ENCODE measurements at regions not wholly inside any gene's neighbourhood (a gene's known extent, or its start where the extent isn't known, plus 50 kb on each side); places are given as distances from the start of the nearest gene placed in this dataset.

- H3K9me3 ChIP-seq (ENCODE audit: insufficient read depth, low read depth, low read length): no peaks in the 10 kb centered on the region
- H3K4me1 ChIP-seq (ENCODE audit: insufficient read depth, low read length): no peaks in the 10 kb centered on the region
- no peak overlapping the region for H3K4me3 ChIP-seq (ENCODE audit: insufficient read depth, low read depth, low read length)
- no peaks in the 10 kb centered on the region for H3K36me3 Mint-ChIP-seq (ENCODE audit: low read depth, unreplicated experiment)
- no peak overlapping the region for H3K27ac ChIP-seq (ENCODE audit: low read depth, low read length)
- H3K79me2 ChIP-seq (ENCODE audit: insufficient read depth, low read length): no peaks in the 10 kb centered on the region
- H3K9me3 Mint-ChIP-seq (ENCODE audit: unreplicated experiment): peaks cover 2% of the 10 kb centered on the region
- H4K20me1 ChIP-seq (ENCODE audit: insufficient read depth, low read length): no peaks in the 10 kb centered on the region
- H3K27me3 Mint-ChIP-seq (ENCODE audit: low read depth, unreplicated experiment): no peaks in the 10 kb centered on the region
- no peaks in the 10 kb centered on the region for H3K36me3 ChIP-seq (ENCODE audit: insufficient read depth, low read length)
- H3K4me1 Mint-ChIP-seq (ENCODE audit: low read depth, unreplicated experiment): no peaks in the 10 kb centered on the region
- no peak overlapping the region for H3K4me3 Mint-ChIP-seq (ENCODE audit: unreplicated experiment)
- H3K4me2 ChIP-seq (ENCODE audit: low read length): no peak overlapping the region
- no peak overlapping the region for H3K9ac ChIP-seq (ENCODE audit: low read length)
- H3K27ac Mint-ChIP-seq (ENCODE audit: unreplicated experiment): no peak overlapping the region
- no peak for FAIRE-seq
- no peak for DNase-seq (ENCODE audit: low read depth)
- no peak overlapping the region for H2AFZ ChIP-seq (ENCODE audit: low read depth, low read length)
- TF ChIP-seq EZH2 (IDR thresholded peaks at IDR 0.05; ENCODE audit: insufficient read depth, low read length) (no peak), CTCF (IDR thresholded peaks at IDR 0.05; ENCODE audit: insufficient read depth, low read depth, low read length) (no peak)
- no peaks in the 10 kb centered on the region for H3K27me3 ChIP-seq (ENCODE audit: insufficient read depth, low read length)
These were observed 793.8 kb upstream of the IGFBP3 start for GRCh38 chr7:46714904-46715303.

- Mint-ChIP-seq H3K27me3 (ENCODE audit: low read depth, unreplicated experiment) (no peaks in the 10 kb centered on the region), H3K9me3 (ENCODE audit: unreplicated experiment) (peaks cover 2% of the 10 kb centered on the region), H3K4me1 (ENCODE audit: low read depth, unreplicated experiment) (no peaks in the 10 kb centered on the region), H3K36me3 (ENCODE audit: low read depth, unreplicated experiment) (no peaks in the 10 kb centered on the region), H3K27ac (ENCODE audit: unreplicated experiment) (no peak overlapping the region), H3K4me3 (ENCODE audit: unreplicated experiment) (no peak overlapping the region)
- H3K4me2 ChIP-seq (ENCODE audit: low read length): no peak overlapping the region
- H3K4me1 ChIP-seq (ENCODE audit: insufficient read depth, low read length): no peaks in the 10 kb centered on the region
- no peaks in the 10 kb centered on the region for H3K79me2 ChIP-seq (ENCODE audit: insufficient read depth, low read length)
- FAIRE-seq: no peak
- no peaks in the 10 kb centered on the region for H4K20me1 ChIP-seq (ENCODE audit: insufficient read depth, low read length)
- DNase-seq (ENCODE audit: low read depth): no peak
- TF ChIP-seq EZH2 (IDR thresholded peaks at IDR 0.05; ENCODE audit: insufficient read depth, low read length) (no peak), CTCF (IDR thresholded peaks at IDR 0.05; ENCODE audit: insufficient read depth, low read depth, low read length) (no peak)
- H2AFZ ChIP-seq (ENCODE audit: low read depth, low read length): no peak overlapping the region
- no peaks in the 10 kb centered on the region for H3K36me3 ChIP-seq (ENCODE audit: insufficient read depth, low read length)
- no peaks in the 10 kb centered on the region for H3K27me3 ChIP-seq (ENCODE audit: insufficient read depth, low read length)
- H3K9ac ChIP-seq (ENCODE audit: low read length): no peak overlapping the region
- H3K9me3 ChIP-seq (ENCODE audit: insufficient read depth, low read depth, low read length): no peaks in the 10 kb centered on the region
- H3K27ac ChIP-seq (ENCODE audit: low read depth, low read length): no peak overlapping the region
- no peak overlapping the region for H3K4me3 ChIP-seq (ENCODE audit: insufficient read depth, low read depth, low read length)
These were observed 793.0 kb upstream of the IGFBP3 start for GRCh38 chr7:46713868-46714596.

- FAIRE-seq (no peak), DNase-seq (ENCODE audit: low read depth) (no peak)
- no peak overlapping the region for H3K4me2 ChIP-seq (ENCODE audit: low read length)
- H4K20me1 ChIP-seq (ENCODE audit: insufficient read depth, low read length): no peaks in the 10 kb centered on the region
- H3K9me3 ChIP-seq (ENCODE audit: insufficient read depth, low read depth, low read length): no peaks in the 10 kb centered on the region
- Mint-ChIP-seq H3K27me3 (ENCODE audit: low read depth, unreplicated experiment) (no peaks in the 10 kb centered on the region), H3K27ac (ENCODE audit: unreplicated experiment) (no peak overlapping the region), H3K36me3 (ENCODE audit: low read depth, unreplicated experiment) (no peaks in the 10 kb centered on the region), H3K4me3 (ENCODE audit: unreplicated experiment) (no peak overlapping the region), H3K9me3 (ENCODE audit: unreplicated experiment) (peaks cover 2% of the 10 kb centered on the region), H3K4me1 (ENCODE audit: low read depth, unreplicated experiment) (peaks cover 3% of the 10 kb centered on the region)
- H3K36me3 ChIP-seq (ENCODE audit: insufficient read depth, low read length): no peaks in the 10 kb centered on the region
- H3K4me3 ChIP-seq (ENCODE audit: insufficient read depth, low read depth, low read length): no peak overlapping the region
- H3K79me2 ChIP-seq (ENCODE audit: insufficient read depth, low read length): no peaks in the 10 kb centered on the region
- H3K4me1 ChIP-seq (ENCODE audit: insufficient read depth, low read length): peaks cover 3% of the 10 kb centered on the region
- H2AFZ ChIP-seq (ENCODE audit: low read depth, low read length): no peak overlapping the region
- no peak for TF ChIP-seq EZH2 (IDR thresholded peaks at IDR 0.05; ENCODE audit: insufficient read depth, low read length)
- no peak for TF ChIP-seq CTCF (IDR thresholded peaks at IDR 0.05; ENCODE audit: insufficient read depth, low read depth, low read length)
- H3K9ac ChIP-seq (ENCODE audit: low read length): no peak overlapping the region
- no peaks in the 10 kb centered on the region for H3K27me3 ChIP-seq (ENCODE audit: insufficient read depth, low read length)
- no peak overlapping the region for H3K27ac ChIP-seq (ENCODE audit: low read depth, low read length)
These were observed 789.9 kb upstream of the IGFBP3 start for GRCh38 chr7:46710927-46711326.
